A549 (cell line): ENCODE measurements at regions not wholly inside any gene's neighbourhood (a gene's known extent, or its start where the extent isn't known, plus 50 kb on each side); places are given as distances from the start of the nearest gene placed in this dataset.

ENCODE experiments used
- CBX8 ChIP-seq: fragments of 200-600 bp; sonication (generic); IDR thresholded peaks from 2 replicates; pipeline ENCODE4 v1.6.1; 2016
- JUNB ChIP-seq: fragments of >200 bp; sonication (Bioruptor Twin); formaldehyde crosslinking; IDR thresholded peaks from 2 replicates; pipeline ENCODE4 v1.6.1; 2016
- PHF8 ChIP-seq: fragments of 200-600 bp; sonication (generic); IDR thresholded peaks from 2 replicates; pipeline ENCODE4 v1.6.1; 2016; ENCODE audit warnings: low read depth, mild to moderate bottlenecking, antibody characterized with exemption, moderate library complexity, borderline replicate concordance
- POLR2A ChIP-seq: IDR thresholded peaks from 2 replicates; pipeline ENCODE4 v1.6.1; 2012; ENCODE audit warnings: mild to moderate bottlenecking, low read length
- TP53 ChIP-seq: fragments of 250-450 bp; sonication (Bioruptor Pico); IDR thresholded peaks from 2 replicates; pipeline ENCODE4 v1.5.0; 2021; ENCODE audit warnings: mild to moderate bottlenecking, moderate library complexity
- TF ChIP-seq, protein P1 (sequence below): fragments of >200 bp; sonication (Bioruptor Twin); formaldehyde crosslinking; IDR thresholded peaks from 3 replicates; pipeline ENCODE4 v1.5.1; 2016

DNA sequence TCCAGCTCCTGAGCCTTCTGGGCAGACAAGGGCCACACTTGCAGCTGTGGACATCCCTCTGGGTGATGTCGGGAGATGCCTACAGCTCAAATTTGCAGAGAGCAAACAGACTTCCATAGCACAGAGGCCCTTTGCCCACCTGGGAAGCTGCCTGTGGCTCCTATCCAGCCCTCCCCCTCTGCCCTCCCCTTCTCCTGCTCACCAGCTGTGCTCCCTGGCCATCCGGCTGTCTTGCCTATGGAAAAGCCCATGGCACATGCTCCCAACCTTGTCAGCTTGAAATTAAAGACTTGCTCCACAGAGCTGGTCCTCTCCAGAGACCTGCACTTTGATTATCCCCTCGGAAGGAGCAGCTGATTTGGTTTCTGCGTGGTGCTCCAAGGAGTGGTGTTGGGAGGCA, 118.9 kb upstream of the NECTIN1 start:
- TF ChIP-seq JUNB (no peak), CBX8 (no peak), TP53 (no peak), POLR2A (no peak), PHF8 (no peak)
- TF ChIP-seq, protein P1, sequence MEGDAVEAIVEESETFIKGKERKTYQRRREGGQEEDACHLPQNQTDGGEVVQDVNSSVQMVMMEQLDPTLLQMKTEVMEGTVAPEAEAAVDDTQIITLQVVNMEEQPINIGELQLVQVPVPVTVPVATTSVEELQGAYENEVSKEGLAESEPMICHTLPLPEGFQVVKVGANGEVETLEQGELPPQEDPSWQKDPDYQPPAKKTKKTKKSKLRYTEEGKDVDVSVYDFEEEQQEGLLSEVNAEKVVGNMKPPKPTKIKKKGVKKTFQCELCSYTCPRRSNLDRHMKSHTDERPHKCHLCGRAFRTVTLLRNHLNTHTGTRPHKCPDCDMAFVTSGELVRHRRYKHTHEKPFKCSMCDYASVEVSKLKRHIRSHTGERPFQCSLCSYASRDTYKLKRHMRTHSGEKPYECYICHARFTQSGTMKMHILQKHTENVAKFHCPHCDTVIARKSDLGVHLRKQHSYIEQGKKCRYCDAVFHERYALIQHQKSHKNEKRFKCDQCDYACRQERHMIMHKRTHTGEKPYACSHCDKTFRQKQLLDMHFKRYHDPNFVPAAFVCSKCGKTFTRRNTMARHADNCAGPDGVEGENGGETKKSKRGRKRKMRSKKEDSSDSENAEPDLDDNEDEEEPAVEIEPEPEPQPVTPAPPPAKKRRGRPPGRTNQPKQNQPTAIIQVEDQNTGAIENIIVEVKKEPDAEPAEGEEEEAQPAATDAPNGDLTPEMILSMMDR, result no peak
